Right atrium auricular region (tissue), 2 donors: ENCODE measurements at regions not wholly inside any gene's neighbourhood (a gene's known extent, or its start where the extent isn't known, plus 50 kb on each side); places are given as distances from the start of the nearest gene placed in this dataset.

Experiments
- DNase-seq: peaks from one replicate; pipeline ENCODE4 v3.0.0-alpha.2; 2019; ENCODE audit warnings: low spot score
- H3K27ac ChIP-seq, 2 donors: fragments of 200-600 bp; sonication (generic); 1 replicate in 1 of 2; 2 replicates in 1 of 2; pipeline ENCODE4 v1.5.1; 2016 to 2019
- H3K27me3 ChIP-seq, 2 donors: fragments of 200-600 bp; sonication (generic); one replicate each; pipeline versions ENCODE4 v1.5.1 to v1.6.0; 2017 to 2019
- H3K36me3 ChIP-seq: fragments of 200-600 bp; sonication (generic); one replicate; pipeline ENCODE4 v1.5.1; 2016
- H3K4me1 ChIP-seq, 2 donors: fragments of 200-600 bp; sonication (generic); one replicate each; pipeline versions ENCODE4 v1.5.1 to v1.6.0; 2017 to 2019
- H3K4me3 ChIP-seq, 2 donors: fragments of 200-600 bp; sonication (generic); 1 replicate in 1 of 2; 2 replicates in 1 of 2; pipeline ENCODE4 v1.5.1; 2017 to 2019; ENCODE audit warnings: mild to moderate bottlenecking in 1 of 2, moderate library complexity in 1 of 2
- H3K9me3 ChIP-seq, 2 donors: fragments of 200-600 bp; sonication (generic); one replicate each; pipeline ENCODE4 v1.5.1; 2019
- CTCF ChIP-seq, 2 donors: fragments of 200-600 bp; sonication (generic); IDR thresholded peaks; one replicate each; pipeline ENCODE4 v1.5.1; 2019; ENCODE audit warnings: antibody characterized with exemption in 2 of 2

- no peaks in the 10 kb centered on the region for H3K4me1 ChIP-seq
- no peak overlapping the region for H3K4me3 ChIP-seq
- H3K9me3 ChIP-seq, result no peaks in the 10 kb centered on the region
- DNase-seq, result no peak
- no peak for TF ChIP-seq CTCF (IDR thresholded peaks at IDR 0.05)
- H3K27ac ChIP-seq, result no peak overlapping the region
- no peaks in the 10 kb centered on the region for H3K27me3 ChIP-seq
- H3K36me3 ChIP-seq, result no peaks in the 10 kb centered on the region
These were observed 139.7 kb upstream of the FLRT2 start for GRCh38 chr14:85390236-85390635.

GRCh38 chr14:85391455-85391854 is 138.5 kb upstream of the FLRT2 start:
- DNase-seq, result no peak
- H3K9me3 ChIP-seq, result no peaks in the 10 kb centered on the region
- no peak overlapping the region for H3K27ac ChIP-seq
- no peaks in the 10 kb centered on the region for H3K27me3 ChIP-seq
- H3K4me3 ChIP-seq, result no peak overlapping the region
- no peak for TF ChIP-seq CTCF (IDR thresholded peaks at IDR 0.05)
- H3K4me1 ChIP-seq, result no peaks in the 10 kb centered on the region
- no peaks in the 10 kb centered on the region for H3K36me3 ChIP-seq

- Histone ChIP-seq H3K27me3 (no peaks in the 10 kb centered on the region), H3K9me3 (no peaks in the 10 kb centered on the region), H3K36me3 (no peaks in the 10 kb centered on the region), H3K4me3 (no peak overlapping the region), H3K27ac (no peak overlapping the region), H3K4me1 (no peaks in the 10 kb centered on the region)
- DNase-seq, result no peak
- TF ChIP-seq CTCF (IDR thresholded peaks at IDR 0.05), result no peak
These were observed 138.1 kb upstream of the FLRT2 start for GRCh38 chr14:85391892-85392291.

- H3K9me3 ChIP-seq, result no peaks in the 10 kb centered on the region
- H3K27ac ChIP-seq, result no peak overlapping the region
- no peak overlapping the region for H3K4me3 ChIP-seq
- no peak for TF ChIP-seq CTCF (IDR thresholded peaks at IDR 0.05)
- H3K27me3 ChIP-seq, result no peaks in the 10 kb centered on the region
- no peaks in the 10 kb centered on the region for H3K36me3 ChIP-seq
- H3K4me1 ChIP-seq, result peaks cover 0 to 13% of the 10 kb centered on the region in 2 donors
- DNase-seq, result no peak
These were observed 130.8 kb upstream of the FLRT2 start for GRCh38 chr14:85399186-85399585.

- no peak for TF ChIP-seq CTCF (IDR thresholded peaks at IDR 0.05)
- Histone ChIP-seq H3K4me3 (no peak overlapping the region), H3K27me3 (no peaks in the 10 kb centered on the region), H3K4me1 (peaks cover 0 to 13% of the 10 kb centered on the region in 2 donors), H3K36me3 (no peaks in the 10 kb centered on the region), H3K27ac (no peak overlapping the region), H3K9me3 (no peaks in the 10 kb centered on the region)
- DNase-seq, result no peak
These were observed 129.3 kb upstream of the FLRT2 start for GRCh38 chr14:85400678-85401077.

- DNase-seq, result no peak
- Histone ChIP-seq H3K36me3 (no peaks in the 10 kb centered on the region), H3K27ac (no peak overlapping the region), H3K4me3 (no peak overlapping the region), H3K9me3 (no peaks in the 10 kb centered on the region), H3K4me1 (peaks cover 0 to 13% of the 10 kb centered on the region in 2 donors), H3K27me3 (no peaks in the 10 kb centered on the region)
- no peak for TF ChIP-seq CTCF (IDR thresholded peaks at IDR 0.05)
These were observed 128.6 kb upstream of the FLRT2 start for GRCh38 chr14:85401384-85401783.
